ENCODE measurements at regions not wholly inside any gene's neighbourhood (a gene's known extent, or its start where the extent isn't known, plus 50 kb on each side); places are given as distances from the start of the nearest gene placed in this dataset.
"Not testable (repeated sequence)": the region's sequence is repeated elsewhere in the genome, so short reads cannot be mapped to it uniquely, and the experiment has no call there.

DNA sequence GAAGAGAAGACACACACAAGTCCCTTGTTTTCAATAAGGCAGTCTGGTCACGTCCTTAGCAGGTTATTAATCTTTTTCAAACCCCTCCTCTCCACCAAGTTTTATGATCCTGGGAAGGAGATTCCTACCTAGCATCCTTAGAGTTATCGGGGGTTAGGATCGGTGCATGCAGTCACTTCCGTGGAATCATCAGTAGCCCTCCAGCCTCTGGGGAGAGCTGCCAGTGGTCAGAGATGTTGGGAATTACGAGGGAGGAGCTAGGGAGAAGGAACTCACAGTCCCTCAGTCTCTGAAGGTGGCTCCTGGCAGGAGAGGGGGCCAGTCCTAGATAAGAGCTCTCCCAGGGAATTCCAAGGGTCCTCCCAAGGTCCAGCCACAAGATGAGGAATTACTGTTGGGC lies 57.7 kb upstream of the ATP5PO start:
- no peak for DNase-seq

DNA sequence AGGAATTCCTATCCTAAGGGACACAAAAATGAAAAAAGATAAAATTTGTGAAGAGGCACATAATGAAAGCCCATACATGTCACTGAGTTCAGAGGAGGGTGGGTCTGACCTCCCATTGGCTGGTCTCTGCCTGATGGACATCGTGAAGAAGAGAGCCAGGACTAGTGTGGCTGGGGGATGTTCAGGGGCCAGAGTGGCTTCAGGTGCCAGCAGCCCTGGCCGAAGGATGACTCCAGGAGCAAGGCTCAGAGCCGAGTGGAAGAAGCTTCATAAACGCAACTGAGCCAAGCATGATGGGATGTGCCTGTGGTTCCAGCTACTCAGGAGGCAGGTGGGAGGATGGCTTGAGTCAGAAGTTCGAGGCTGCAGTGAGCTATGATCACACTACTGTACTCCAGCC lies 56.9 kb upstream of the ATP5PO start:
- no peak for DNase-seq

DNA sequence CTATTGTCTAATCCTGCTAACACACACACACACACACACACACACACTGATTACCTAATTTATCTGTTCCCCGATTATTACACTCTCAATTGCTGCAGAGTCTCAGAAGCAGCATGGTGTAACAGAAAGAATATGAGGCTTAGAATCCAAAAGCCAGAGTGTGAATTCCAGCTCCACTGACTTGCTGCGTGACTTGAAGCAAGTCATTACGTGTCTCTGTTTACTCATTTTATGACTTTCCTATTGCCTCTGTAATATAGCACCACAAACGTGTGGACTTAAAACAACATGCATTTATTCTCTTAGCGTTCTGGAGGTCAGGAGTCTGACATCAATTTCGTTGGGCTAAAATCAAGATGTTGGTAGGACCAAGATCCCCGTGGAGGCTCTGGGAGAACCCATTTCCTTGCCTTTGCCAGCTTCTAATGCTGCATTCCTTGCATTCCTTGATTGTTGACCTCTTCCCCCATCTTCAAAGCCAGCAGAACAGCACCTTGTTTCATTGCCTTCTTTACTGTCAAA lies 55.9 kb upstream of the ATP5PO start:
- no peak for DNase-seq

DNA sequence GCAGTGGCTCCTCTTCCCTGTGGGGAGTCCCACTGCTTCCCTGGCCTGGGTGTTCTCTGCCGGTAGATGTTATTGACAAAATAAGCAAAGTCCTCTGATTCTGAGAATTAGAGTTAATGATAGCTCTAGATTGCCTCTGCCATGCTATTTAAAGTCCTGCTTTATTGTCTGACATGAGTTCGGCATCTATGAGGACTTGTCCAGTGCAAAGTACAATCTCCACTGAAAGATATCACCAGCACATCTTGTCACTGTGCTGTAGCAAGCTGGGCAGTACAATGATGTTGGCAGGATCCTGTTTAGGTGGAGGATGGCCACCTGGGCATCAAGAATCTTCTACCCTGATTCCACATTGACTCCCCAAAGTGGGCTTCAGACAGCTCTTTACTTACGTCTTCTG lies 54.0 kb upstream of the ATP5PO start:
- DNase-seq = no peak

DNA sequence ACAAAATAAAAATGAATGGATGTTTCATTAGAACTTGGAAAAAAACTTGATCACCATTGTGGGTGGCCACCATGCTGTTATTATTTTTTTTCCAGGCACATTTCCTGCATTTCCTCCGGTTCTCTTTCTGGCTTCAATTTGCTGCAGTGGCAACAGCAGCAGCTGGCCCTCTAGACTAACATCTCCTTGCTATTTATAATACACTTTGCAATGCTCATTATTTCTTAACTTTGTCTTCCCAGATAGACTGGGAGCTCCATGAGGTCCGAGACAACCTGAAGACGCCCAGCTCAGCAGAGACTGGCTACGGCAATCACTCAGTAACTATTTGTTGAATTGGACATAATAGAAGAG lies 53.4 kb upstream of the ATP5PO start:
- no peak for DNase-seq

DNA sequence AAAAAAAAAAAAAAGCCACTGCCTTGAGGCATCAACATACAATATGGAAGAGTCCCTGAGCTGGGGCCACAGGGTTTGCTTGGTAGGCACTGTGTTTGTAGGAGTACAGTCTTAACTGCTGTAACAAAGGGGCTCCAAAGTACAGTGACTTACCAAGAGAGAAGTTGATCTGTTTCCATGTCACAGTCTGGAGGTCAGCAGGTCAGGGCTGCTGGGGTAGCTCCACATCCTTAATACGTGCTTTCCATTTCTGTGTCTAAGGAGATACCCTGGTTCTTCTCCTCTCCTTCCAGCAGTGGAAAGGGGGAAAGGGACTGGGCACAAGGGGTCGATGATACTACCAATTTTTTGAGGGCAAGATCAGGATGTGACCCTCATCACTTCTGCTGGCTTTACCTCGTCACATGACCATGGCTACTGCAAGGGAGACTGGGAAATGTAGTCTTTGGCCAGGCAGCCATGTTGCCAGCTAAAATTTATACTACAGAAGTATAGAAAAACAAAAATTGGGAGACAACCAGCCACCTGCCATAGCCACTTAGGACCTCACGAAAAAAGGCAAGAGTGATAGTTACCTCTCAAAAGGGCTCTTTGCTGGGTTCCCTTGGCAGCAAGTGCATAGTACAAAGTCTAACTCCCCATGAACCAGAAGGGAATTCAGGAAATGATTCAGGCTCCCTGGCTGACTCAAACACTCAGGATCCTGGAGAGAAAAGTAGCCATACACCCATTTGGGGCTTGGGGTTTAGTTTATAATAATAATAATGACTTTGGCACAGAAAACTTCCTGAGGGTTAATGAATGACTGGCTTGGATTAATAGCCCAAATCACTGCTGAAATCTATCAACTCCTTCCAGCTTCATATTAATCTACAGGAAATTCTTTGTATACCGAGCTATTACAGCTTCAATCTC lies 52.7 kb upstream of the ATP5PO start:
- no peak for DNase-seq

DNA sequence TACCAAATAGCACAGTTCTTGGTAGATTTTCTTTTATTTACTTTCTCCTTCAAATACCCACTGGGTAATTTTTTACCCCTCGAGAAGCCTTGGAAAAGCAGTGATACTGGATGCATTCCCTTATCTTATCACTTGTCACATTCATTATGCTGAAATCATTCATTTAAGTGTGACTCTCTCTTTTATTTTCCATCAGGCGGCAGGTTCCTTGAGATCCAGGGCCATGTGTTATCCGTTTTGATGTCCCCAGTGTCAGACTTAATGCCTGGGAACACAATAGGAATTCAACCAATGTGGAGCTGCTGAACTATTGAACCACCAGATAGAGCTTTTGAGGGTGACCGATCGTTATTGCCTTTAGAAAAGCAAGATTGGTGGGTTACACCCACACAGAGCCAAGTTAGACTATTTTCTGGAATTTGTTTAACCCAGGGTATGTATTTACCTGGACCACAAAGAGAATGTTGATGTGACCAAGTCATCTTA lies 51.5 kb upstream of the ATP5PO start:
- no peak for DNase-seq

DNA sequence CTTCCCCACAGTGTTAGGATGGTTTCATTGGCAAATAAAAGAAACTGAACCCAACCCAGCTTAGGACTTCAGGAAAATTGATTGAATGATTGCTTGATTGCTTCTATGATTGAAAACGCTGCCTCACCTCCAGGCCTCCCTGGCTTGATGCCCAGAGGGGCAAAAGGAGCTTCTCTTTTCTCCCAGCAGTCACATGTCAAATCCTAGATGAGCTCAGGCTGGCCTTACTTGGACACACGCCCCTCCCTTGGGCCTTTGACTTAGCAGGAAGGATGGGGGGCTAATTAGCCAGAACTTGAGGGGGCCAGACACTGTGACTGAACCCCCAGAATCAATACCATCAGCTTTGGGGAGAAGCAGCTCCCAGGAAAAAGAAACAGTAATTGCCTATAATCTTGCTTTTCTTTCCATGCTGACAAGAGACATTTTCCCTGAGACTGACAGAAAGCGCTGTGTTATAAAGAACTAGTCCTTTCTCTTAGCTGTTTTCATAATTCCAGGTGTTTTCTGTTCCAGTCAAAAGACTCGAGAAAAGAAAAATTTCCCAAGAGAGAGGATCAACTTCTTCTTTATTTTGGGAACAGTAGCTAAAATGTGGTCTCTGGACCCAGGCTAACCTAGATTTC lies 50.8 kb upstream of the ATP5PO start:
- DNase-seq = no peak

DNA sequence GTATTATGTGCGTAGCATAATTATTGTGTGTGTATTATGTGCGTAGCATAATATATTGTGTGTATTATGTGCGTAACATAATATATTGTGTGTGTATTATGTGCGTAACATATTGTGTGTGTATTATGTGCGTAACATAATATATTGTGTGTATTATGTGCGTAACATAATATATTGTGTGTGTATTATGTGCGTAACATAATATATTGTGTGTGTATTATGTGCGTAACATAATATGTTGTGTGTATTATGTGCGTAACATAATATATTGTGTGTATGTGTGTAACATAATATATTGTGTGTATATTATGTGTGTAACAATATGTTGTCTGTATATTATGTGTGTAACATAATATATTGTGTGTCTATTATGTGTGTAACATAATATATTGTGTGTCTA lies 50.1 kb upstream of the ATP5PO start:
- not testable (repeated sequence) for DNase-seq

All from right lung (tissue), 2 donors.